HG03025 (cell line): ENCODE measurements at regions not wholly inside any gene's neighbourhood (a gene's known extent, or its start where the extent isn't known, plus 50 kb on each side); places are given as distances from the start of the nearest gene placed in this dataset.

Experiments used
- ATAC-seq: cut with Tn5 transposase; IDR thresholded peaks from one replicate; pipeline ENCODE4 v1.9.1; 2021; ENCODE audit warnings: mild to moderate bottlenecking, moderate library complexity; ENCODE audit not compliant: unreplicated experiment, low FRiP score

- no peak for ATAC-seq
Measured at GRCh38 chr4:153034681-153035080, 98.6 kb downstream of the FHDC1 start.

GRCh38 chr4:153036931-153037482 lies 100.9 kb downstream of the FHDC1 start:
- no peak for ATAC-seq

DNA sequence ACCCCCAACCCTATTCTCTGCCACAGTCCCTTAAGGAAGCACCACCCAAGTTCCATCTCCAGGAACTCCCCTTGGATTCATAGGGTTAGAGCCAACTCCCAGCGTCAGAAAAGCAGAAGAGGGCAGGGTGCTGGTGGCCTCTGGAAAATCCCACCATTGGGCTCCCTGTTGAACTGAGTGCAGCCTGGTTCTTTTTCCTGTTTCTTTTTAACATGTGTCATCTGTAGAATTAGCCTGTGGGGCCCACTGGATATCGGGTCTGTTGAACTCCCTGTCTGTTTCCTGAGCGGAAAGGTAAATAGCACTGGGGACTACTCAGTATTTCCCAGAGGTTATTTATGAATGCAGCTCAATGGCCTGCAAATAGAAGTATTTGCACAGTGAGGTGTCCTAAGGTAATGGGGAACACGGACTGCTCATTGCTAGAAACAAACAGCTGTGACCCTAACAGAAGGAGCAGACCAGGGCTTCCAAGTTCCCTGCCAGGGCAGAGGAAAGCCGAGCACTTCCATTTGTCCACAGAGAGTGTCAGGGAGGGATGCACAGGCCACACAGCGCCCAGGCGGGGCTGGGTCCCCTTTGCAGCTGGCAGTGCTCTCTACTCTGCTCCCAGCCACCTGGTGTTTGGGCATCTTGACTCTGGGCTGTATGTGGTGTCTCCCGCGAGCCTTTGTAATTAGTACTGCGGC lies 102.6 kb downstream of the FHDC1 start:
- no peak for ATAC-seq

GRCh38 chr4:153039542-153040185 lies 103.5 kb downstream of the FHDC1 start:
- ATAC-seq, result no peak

DNA sequence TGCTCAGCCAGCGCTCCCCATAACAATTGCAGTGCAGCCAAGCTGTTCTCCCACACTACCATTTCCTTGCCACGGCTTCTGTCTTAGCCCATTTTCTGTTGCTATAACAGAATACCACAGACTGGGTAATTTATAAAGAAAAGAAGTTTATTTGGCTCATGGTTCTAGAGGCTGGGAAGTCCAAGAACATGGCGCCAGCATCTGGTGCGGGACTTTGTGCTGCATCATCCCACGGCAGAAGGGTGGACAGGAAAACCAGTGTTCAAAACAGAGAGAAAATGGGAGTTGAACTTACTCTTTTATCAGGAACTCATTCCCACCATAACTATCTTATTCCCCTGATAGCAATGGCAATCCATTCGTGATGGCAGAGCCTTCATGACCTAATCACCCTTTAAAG lies 104.6 kb downstream of the FHDC1 start:
- ATAC-seq, result no peak

GRCh38 chr4:153044036-153044435 lies 107.9 kb downstream of the FHDC1 start:
- ATAC-seq, result no peak

DNA sequence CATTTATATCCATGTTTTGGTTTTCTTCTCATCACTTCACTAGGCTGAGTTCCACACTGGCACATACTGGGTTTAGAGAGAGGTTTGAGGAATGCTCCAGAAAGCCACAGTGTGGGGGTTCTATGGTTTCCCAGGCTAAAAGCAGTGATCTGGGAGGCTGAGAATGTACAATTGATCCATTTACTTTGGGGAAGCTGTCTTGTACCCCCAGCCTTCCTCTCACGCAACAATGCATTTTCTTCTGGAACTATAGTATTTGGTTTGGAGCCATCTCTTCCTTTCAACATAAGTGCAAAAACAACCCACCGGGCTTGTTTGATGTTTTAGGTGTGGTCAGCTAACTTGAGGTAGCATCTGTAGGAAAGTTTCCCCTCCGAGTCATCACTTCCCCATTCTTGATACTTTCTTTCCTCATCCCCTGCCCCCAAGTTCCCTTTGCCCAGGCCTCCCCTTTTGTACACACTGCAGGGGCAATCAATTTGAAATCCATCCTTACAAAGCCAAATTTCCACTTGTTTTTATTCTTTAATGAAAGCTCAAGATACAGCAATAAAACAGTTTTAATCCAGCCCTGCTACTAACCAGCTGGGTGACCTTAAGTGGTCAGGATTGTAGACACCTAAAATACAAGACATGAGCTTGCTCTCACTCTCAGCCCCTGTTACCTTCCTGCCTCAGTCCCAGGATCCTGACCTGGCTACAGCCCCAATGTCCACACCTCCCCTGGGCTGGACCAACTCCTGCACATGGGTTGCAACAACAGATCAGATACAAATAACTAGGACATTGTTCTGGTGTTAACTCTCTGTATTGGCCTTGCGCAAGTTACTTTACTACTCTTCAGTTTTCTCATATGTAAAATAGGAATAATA lies 109.2 kb downstream of the FHDC1 start:
- ATAC-seq, result no peak

DNA sequence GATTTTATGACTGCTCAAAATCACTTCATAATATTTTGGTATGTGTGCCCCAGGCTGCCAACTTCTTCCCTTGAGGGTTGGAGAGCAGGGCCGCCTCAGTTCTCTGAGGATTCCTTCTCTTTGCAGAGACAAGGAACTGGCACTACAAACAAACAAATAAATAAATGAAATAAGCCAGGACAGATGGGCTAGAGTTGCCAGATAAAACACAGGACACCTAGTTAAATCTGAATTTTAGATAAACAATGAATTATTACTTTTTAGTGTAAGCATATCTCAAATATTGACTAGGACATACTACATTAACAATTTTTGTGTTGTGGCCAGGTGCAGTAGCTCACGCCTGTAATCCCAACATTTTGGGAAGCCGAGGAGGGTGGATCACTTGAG lies 122.5 kb downstream of the FHDC1 start:
- ATAC-seq, result no peak

DNA sequence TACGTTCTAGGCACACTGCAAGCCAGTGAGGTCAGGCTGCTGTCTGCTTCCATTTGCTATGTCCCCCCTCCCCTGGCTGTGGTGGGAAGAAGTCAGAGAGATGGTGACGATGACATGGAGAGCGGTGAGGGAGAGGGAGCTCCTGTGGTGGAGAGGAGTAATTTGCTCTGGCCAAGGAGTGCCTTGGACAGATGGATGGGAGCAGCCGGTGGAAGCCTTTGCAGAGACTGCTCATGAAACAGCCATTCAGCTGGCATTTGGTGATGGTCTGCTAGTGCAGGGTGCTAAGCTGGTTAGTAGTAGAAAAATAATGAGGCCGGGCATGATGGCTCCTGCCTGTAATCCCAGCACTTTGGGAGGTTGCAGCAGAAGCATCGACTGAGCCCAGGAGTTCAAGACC lies 124.1 kb downstream of the FHDC1 start:
- ATAC-seq, result no peak

GRCh38 chr4:153061971-153062370 lies 125.8 kb downstream of the FHDC1 start:
- ATAC-seq, result no peak

DNA sequence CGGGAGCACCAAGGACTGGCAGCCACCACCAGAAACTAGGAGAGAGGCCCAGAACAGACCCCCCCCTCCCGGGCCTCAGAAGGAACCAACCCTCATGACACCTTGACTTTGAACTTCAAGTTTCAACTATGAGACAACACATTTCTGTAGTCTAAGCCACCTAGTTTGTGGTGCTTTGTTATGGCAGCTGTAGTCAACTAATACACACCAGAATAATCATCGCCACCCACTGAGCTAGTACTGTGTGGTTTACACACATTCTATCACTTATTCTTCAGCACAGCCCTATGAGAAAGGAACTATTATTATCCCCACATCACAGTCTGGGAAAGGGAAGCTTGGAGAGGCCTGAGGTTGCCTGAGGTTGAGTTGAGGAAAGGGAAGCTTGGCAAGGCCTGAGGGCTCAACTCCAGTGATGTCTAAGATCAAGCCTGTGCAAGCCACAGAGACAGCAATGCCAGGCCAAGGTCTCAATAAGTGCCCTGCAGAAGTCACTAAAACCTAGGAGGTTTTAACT lies 126.6 kb downstream of the FHDC1 start:
- no peak for ATAC-seq

GRCh38 chr4:153063490-153063889 lies 127.4 kb downstream of the FHDC1 start:
- ATAC-seq, result no peak

DNA sequence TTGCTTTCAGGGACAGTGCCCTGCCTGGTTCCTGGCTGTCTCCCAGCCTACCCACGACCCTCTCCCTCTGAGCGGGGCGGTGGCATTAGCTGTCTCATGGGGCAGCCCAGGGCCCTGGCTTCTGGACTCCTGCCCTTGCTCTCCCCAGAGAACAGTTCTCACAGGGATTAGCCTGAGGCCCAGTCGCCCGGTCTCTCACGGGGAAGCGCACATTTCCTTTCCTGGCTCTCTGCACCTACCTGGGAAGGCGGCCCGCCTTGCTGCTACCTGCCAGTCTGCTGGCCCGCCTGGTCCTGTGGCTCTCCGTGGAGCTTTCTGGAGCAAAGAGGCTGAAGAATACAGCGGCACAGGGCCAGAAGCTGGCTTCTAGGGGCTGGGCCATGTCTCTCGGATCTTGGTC lies 128.4 kb downstream of the FHDC1 start:
- no peak for ATAC-seq

DNA sequence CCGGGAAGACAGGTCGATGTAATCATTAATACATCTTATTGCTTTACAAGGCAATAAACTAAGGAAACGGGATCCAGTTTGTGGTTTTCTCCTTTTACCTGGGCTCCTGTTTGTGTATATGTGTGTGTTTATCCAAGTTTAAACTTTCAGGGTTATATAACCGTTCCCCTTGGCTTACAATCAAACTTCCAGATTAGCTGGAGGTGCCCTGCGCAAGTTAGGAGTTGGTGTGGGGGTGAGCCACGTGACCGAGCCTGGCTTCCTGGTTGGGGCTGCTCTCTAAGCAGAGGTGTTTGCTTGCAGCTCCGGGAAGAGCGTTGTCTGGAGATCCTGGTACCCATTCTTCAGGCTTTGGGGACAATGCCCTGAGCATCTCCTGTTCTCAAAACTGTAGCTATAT lies 129.2 kb downstream of the FHDC1 start:
- ATAC-seq, result no peak

DNA sequence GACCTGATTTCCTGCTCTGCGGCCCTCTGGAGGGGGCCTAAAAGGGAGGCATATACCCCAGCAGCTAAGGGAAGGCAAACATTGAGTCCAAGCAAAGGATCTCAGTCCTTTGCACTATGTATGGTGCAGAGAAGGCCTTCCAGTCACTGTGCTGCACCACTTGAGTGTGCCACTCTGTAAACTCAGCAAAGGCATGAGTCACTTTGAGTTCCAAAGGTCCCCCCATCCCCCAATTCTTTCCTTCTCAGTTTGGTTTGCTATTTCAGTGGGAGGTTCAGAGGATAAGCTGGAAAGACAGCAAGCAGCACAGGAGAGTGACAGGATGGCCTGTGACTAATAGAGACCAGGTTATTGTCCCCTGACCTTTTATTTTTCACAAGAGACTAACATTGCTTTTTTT lies 131.3 kb downstream of the FHDC1 start:
- ATAC-seq, result no peak

DNA sequence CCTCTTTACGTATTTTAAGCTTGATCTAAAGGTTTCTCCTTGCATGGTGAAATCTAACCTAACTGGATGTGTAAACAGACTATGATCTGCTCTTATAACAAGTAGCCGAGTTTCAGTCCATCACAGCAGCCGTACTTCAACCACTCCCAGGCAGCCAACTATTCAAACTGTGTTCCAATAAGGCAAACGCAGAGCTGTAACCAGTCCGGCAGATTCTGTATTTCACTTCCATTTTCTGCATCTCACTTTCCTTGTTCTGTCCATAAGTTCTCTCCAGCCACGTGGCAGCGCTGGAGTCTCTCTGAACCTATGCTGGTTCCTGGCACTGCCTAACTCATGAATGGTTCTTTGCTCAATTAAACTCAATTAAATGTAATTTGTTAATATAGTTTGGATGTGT lies 132.6 kb downstream of the FHDC1 start:
- no peak for ATAC-seq

DNA sequence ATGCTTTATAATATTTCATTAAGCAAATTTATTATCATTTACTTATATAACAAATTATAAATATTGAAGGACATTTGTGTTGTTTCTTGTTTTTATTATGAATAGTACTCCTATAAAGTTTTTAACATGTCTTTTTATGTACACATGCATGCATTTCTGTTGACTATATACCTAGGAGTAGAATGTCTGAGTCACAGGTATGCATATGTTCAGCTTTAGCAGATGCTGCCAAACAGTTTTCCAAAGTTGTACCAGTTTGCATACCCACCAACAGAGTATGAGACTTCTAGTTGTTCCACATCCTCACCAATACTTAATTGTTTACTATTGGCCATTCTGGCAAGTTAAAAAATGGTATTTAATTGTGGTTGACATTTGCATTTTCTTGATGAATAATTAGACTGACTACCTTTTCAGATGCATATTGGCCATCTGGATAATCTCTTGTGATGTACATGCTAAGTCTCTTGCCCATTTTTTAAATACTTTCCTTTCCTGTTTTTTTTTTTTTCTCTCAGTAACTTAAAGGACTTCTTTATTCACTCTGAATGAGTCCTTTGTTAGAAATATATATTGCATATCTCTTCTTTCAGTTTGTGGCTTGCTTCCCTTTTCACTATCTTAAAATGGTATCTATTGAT lies 132.2 kb upstream of the TRIM2 start:
- no peak for ATAC-seq

- no peak for ATAC-seq
Measured at GRCh38 chr4:153072661-153073060, 131.6 kb upstream of the TRIM2 start.

DNA sequence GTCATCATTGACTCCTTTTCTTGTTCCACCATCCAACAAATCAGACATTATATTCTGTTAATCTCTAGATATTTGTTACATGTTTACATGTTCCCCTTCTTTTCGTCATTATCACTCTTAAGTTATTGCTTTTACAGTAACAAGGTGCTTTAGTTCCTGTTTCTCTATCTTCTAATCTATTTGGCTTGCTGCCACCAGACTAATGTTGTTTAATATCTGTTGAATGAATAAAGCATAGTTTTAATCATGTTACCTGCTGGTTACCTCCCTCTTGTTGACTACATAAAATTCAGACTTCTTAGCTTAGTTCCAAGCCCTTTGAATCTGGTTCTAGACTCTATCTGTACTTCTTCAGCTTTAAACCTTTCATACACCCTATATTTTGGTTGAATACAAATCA lies 129.8 kb upstream of the TRIM2 start:
- no peak for ATAC-seq

DNA sequence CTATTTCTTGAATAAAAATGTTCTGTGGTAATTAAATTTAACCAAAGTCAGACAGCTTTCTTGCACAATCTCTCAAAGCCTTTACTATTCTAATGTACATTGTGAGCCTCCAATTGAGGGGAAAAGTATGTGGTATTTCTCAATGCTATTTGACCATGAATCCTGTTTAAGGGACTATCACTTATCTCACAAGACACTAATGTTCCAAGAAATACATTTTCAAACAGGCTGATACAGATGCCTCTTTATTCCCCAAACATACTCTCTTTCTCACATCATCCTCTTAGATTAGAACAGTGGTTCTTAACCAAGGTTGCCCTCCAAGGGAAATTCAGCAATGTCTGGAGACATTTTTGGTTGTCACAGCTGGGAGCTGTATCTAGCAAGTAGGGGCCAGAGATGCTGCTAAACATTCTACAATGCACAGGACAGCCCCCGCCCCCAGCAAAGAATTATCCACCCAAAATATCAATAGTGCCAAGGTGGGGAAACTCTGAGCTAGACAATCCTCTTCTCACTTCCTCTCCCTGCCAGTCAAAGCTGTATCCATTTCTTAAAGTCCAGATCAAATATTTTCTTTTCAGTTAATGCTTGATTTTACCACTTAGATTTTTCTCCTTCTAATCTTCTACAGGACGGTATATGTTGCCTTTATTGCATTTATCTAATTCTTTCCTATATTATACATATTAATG lies 129.2 kb upstream of the TRIM2 start:
- ATAC-seq, result no peak
